ENCODE measurements at regions not wholly inside any gene's neighbourhood (a gene's known extent, or its start where the extent isn't known, plus 50 kb on each side); places are given as distances from the start of the nearest gene placed in this dataset.

- POLR2A ChIA-PET: no interaction called here
- no peak for FAIRE-seq
- 0% methylated on average over 2 of the region's 2 CpGs for WGBS (ENCODE audit: missing lambda C conversion rate)
Measured at GRCh38 chrX:8413279-8413678, 51.4 kb upstream of the VCX3B start.

More at GRCh38 chrX:8413279-8413678, 51.4 kb upstream of the VCX3B start:
- H3K27ac ChIP-seq: no peak overlapping the region
- TF ChIP-seq NR3C1 (IDR thresholded peaks at IDR 0.05) (no peak), EHMT2 (IDR thresholded peaks at IDR 0.05; ENCODE audit: low read depth) (no peak), KDM1A (IDR thresholded peaks at IDR 0.05; ENCODE audit: low read depth) (no peak), RARB (CRISPR knock-in tag; IDR thresholded peaks at IDR 0.05) (no peak), REST (IDR thresholded peaks at IDR 0.05) (no peak), BHLHE40 (IDR thresholded peaks at IDR 0.05; ENCODE audit: low read depth, low read length) (no peak), PBX3 (IDR thresholded peaks at IDR 0.05) (no peak), HMGXB4 (CRISPR knock-in tag; IDR thresholded peaks at IDR 0.05; ENCODE audit: borderline replicate concordance) (no peak)
- no peaks in the 10 kb centered on the region for H3K9me3 ChIP-seq
- no peak overlapping the region for H3K4me2 ChIP-seq
- DNase-seq (ENCODE audit: low read depth in 1 of 2, low spot score in 1 of 2) (no peak), ATAC-seq (no peak)
- H3K4me3 ChIP-seq: no peak overlapping the region
- CTCF ChIA-PET: no interaction called here
- H3K4me1 ChIP-seq: no peaks in the 10 kb centered on the region

Data from A549 (cell line).